Keratinocyte (primary cell): ENCODE measurements at regions not wholly inside any gene's neighbourhood (a gene's known extent, or its start where the extent isn't known, plus 50 kb on each side); places are given as distances from the start of the nearest gene placed in this dataset.

Experiments
- DNase-seq: peaks from one replicate; pipeline ENCODE4 v3.0.0-alpha.2; 2011; ENCODE audit warnings: low read depth, missing footprints, low spot score
- FAIRE-seq: peaks from 2 replicates; lab custom pipeline; 2011; peaks lifted over from hg19 to GRCh38; lab: Jason Lieb, UNC
- H2AFZ ChIP-seq: 2 replicates; pipeline ENCODE4 v1.6.0; 2012; ENCODE audit warnings: low read length, control low read depth, inconsistent platforms; ENCODE audit not compliant: control insufficient read depth
- H3K27ac ChIP-seq: 2 replicates; pipeline ENCODE4 v1.5.1; 2011; ENCODE audit warnings: low read length; ENCODE audit not compliant: control insufficient read depth, insufficient read depth
- H3K27me3 ChIP-seq: 3 replicates; pipeline ENCODE4 v1.6.0; 2011; ENCODE audit warnings: low read length; ENCODE audit not compliant: control insufficient read depth, insufficient read depth; ENCODE audit errors: extremely low read depth
- H3K36me3 ChIP-seq, 2 experiments: 2 replicates in 1 of 2; 3 replicates in 1 of 2; pipeline ENCODE4 v1.5.1; 2011; ENCODE audit warnings: low read length in 2 of 2, mild to moderate bottlenecking in 1 of 2; ENCODE audit not compliant: control insufficient read depth in 2 of 2, insufficient read depth in 2 of 2; ENCODE audit errors: extremely low read depth in 1 of 2
- H3K4me1 ChIP-seq: 3 replicates; pipeline ENCODE4 v1.5.1; 2011; ENCODE audit warnings: low read length; ENCODE audit not compliant: control insufficient read depth, insufficient read depth; ENCODE audit errors: extremely low read depth
- H3K4me2 ChIP-seq: 3 replicates; pipeline ENCODE4 v1.6.0; 2011; ENCODE audit warnings: low read depth, low read length; ENCODE audit not compliant: control insufficient read depth, insufficient read depth; ENCODE audit errors: extremely low read depth
- H3K4me3 ChIP-seq, 3 experiments: fragments of 200-600 bp in 1 of 3; sonication (generic) in 1 of 3; 2 replicates in 2 of 3; 3 replicates in 1 of 3; pipeline ENCODE4 v1.5.1; 2011 to 2016; ENCODE audit warnings: low read length in 3 of 3, mild to moderate bottlenecking in 3 of 3, control low read depth in 2 of 3, inconsistent platforms in 1 of 3, low read depth in 1 of 3, mixed read lengths in 1 of 3, mixed run types in 1 of 3, moderate library complexity in 1 of 3; ENCODE audit not compliant: control insufficient read depth in 2 of 3, insufficient read depth in 2 of 3; ENCODE audit errors: extremely low read depth in 1 of 3
- H3K79me2 ChIP-seq: 2 replicates; pipeline ENCODE4 v1.6.0; 2012; ENCODE audit warnings: low read length; ENCODE audit not compliant: control insufficient read depth, insufficient read depth
- H3K9ac ChIP-seq: 3 replicates; pipeline ENCODE4 v1.6.0; 2011; ENCODE audit warnings: low read length; ENCODE audit not compliant: control insufficient read depth, insufficient read depth; ENCODE audit errors: extremely low read depth
- H3K9me1 ChIP-seq: 3 replicates; pipeline ENCODE4 v1.6.0; 2011; ENCODE audit warnings: low read length; ENCODE audit not compliant: control insufficient read depth, insufficient read depth; ENCODE audit errors: extremely low read depth
- H3K9me3 ChIP-seq: 2 replicates; pipeline ENCODE4 v1.5.1; 2012; ENCODE audit warnings: low read depth, low read length; ENCODE audit not compliant: control insufficient read depth
- H4K20me1 ChIP-seq: 3 replicates; pipeline ENCODE4 v1.6.0; 2011; ENCODE audit warnings: low read length; ENCODE audit not compliant: control insufficient read depth, insufficient read depth; ENCODE audit errors: extremely low read depth
- EZH2 ChIP-seq: IDR thresholded peaks from one replicate; pipeline ENCODE4 v1.6.1; 2012; ENCODE audit warnings: inconsistent platforms, mild to moderate bottlenecking, low read length, moderate library complexity
- dilution Hi-C: fragments of 300-500 bp; cut with MboI; formaldehyde crosslinking; loops from one replicate; pipeline ENCODE4 v1.7.0; 2020; ENCODE audit warnings: low sequenced_read_pairs; ENCODE audit not compliant: extremely low pct_ligation_motif_present
- TF ChIP-seq, protein P1 (sequence below), 3 experiments: IDR thresholded peaks in 1 of 3; conservative IDR thresholded peaks in 1 of 3; optimal IDR thresholded peaks in 1 of 3; 2 replicates in 2 of 3; 3 replicates in 1 of 3; pipeline versions ENCODE3 to v1.5.1; 2011; ENCODE audit warnings: low read length in 3 of 3, mild to moderate bottlenecking in 3 of 3, moderate library complexity in 2 of 3, control low read depth in 1 of 3, inconsistent platforms in 1 of 3; ENCODE audit not compliant: insufficient read depth in 2 of 3; ENCODE audit errors: extremely low read depth in 1 of 3

DNA sequence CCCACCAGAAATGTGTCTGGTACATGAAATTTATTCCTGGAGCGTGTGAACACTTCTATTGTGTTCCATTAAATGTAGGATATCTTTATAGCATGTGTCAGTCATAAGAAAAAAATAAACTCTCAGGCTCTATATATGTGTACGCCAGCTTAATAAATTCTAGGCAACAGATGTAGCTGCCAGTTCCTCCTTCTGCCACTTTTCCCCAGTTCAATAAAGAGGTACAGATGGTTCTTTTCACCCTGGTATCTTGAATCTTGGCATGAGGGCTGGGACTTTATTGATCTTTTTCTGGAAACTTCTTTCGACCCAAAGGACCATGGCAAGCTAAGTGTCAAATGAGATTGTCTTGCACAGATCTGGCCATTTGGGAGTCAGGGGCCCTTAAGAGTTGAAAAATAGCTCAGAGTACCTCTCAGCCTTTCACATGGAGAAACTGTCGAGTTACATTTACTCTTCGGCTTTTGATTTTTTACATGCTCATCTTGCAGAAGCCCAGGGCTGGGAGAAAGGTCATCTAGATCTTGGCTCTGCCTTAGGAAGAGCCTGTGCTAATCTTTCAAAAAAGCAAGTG is 240.9 kb downstream of the DOK5 start:
- FAIRE-seq = no peak
- no peaks in the 10 kb centered on the region for H3K4me1 ChIP-seq
- no peaks in the 10 kb centered on the region for H3K9me3 ChIP-seq
- H3K27ac ChIP-seq = no peak overlapping the region
- H4K20me1 ChIP-seq = no peaks in the 10 kb centered on the region
- no peak for DNase-seq
- TF ChIP-seq, protein P1, sequence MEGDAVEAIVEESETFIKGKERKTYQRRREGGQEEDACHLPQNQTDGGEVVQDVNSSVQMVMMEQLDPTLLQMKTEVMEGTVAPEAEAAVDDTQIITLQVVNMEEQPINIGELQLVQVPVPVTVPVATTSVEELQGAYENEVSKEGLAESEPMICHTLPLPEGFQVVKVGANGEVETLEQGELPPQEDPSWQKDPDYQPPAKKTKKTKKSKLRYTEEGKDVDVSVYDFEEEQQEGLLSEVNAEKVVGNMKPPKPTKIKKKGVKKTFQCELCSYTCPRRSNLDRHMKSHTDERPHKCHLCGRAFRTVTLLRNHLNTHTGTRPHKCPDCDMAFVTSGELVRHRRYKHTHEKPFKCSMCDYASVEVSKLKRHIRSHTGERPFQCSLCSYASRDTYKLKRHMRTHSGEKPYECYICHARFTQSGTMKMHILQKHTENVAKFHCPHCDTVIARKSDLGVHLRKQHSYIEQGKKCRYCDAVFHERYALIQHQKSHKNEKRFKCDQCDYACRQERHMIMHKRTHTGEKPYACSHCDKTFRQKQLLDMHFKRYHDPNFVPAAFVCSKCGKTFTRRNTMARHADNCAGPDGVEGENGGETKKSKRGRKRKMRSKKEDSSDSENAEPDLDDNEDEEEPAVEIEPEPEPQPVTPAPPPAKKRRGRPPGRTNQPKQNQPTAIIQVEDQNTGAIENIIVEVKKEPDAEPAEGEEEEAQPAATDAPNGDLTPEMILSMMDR (optimal IDR thresholded peaks at IDR 0.05 in 1 of 3, IDR thresholded peaks at IDR 0.05 in 1 of 3, conservative IDR thresholded peaks at IDR 0.05 in 1 of 3; ENCODE audit: extremely low read depth in 1 of 3, insufficient read depth in 2 of 3, low read length in 3 of 3) = no peak
- no peak for TF ChIP-seq EZH2
- no peaks in the 10 kb centered on the region for H3K36me3 ChIP-seq
- no peak overlapping the region for H2AFZ ChIP-seq
- no peaks in the 10 kb centered on the region for H3K9me1 ChIP-seq
- dilution Hi-C loops = no loop called here
- H3K79me2 ChIP-seq = no peaks in the 10 kb centered on the region
- no peaks in the 10 kb centered on the region for H3K27me3 ChIP-seq
- H3K4me2 ChIP-seq = no peak overlapping the region
- no peak overlapping the region for H3K4me3 ChIP-seq
- H3K9ac ChIP-seq = no peak overlapping the region

DNA sequence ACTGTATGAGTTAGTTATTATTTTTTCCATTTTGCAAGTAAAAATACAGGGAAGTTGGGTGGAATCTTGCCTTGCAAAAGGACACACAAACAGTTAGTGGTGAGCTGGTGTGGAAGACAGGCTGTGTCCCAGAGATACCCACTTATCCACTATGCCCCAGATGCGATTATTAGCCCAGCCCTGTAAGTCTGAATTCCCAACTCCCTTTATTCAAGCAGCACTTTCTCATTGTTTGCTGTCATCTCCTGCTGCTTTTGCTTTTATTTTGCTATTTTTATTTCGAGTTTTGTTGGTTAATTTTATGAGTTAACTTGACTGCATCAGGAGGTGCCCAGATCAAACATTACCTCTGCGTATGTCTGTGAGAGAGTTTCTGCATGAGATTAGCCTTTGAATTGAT is 239.4 kb downstream of the DOK5 start:
- no peaks in the 10 kb centered on the region for H3K9me3 ChIP-seq
- no peak overlapping the region for H3K4me2 ChIP-seq
- no peaks in the 10 kb centered on the region for H3K36me3 ChIP-seq
- no peaks in the 10 kb centered on the region for H3K27me3 ChIP-seq
- FAIRE-seq (no peak), DNase-seq (no peak)
- dilution Hi-C loops = no loop called here
- H2AFZ ChIP-seq = no peak overlapping the region
- H3K79me2 ChIP-seq = no peaks in the 10 kb centered on the region
- no peak overlapping the region for H3K4me3 ChIP-seq
- no peak overlapping the region for H3K27ac ChIP-seq
- no peaks in the 10 kb centered on the region for H4K20me1 ChIP-seq
- H3K4me1 ChIP-seq = no peaks in the 10 kb centered on the region
- H3K9me1 ChIP-seq = no peaks in the 10 kb centered on the region
- no peak overlapping the region for H3K9ac ChIP-seq
- TF ChIP-seq EZH2 = no peak
- TF ChIP-seq, protein P1 (optimal IDR thresholded peaks at IDR 0.05 in 1 of 3, IDR thresholded peaks at IDR 0.05 in 1 of 3, conservative IDR thresholded peaks at IDR 0.05 in 1 of 3; ENCODE audit: extremely low read depth in 1 of 3, insufficient read depth in 2 of 3, low read length in 3 of 3) = no peak
